ENCODE measurements at regions not wholly inside any gene's neighbourhood (a gene's known extent, or its start where the extent isn't known, plus 50 kb on each side); places are given as distances from the start of the nearest gene placed in this dataset.

- no peak for TF ChIP-seq EZH2 (IDR thresholded peaks at IDR 0.05)
- TF ChIP-seq POLR2AphosphoS5 (IDR thresholded peaks at IDR 0.05; ENCODE audit: borderline replicate concordance, low read depth, low read length): no peak
These were observed 171.8 kb upstream of the PCSK5 start for GRCh38 chr9:75718677-75719076.
